HL-60 (cell line): ENCODE measurements at regions not wholly inside any gene's neighbourhood (a gene's known extent, or its start where the extent isn't known, plus 50 kb on each side); places are given as distances from the start of the nearest gene placed in this dataset.

Source experiments
- GABPA ChIP-seq: IDR thresholded peaks from 2 replicates; pipeline ENCODE4 v1.6.1; 2012; ENCODE audit warnings: low read depth
- POLR2AphosphoS5 ChIP-seq: IDR thresholded peaks from 2 replicates; pipeline ENCODE4 v1.6.1; 2012; ENCODE audit warnings: low read depth
- TF ChIP-seq, protein P1 (sequence below): IDR thresholded peaks from one replicate; pipeline ENCODE4 v1.5.1; 2011; ENCODE audit warnings: low read length, control low read depth, inconsistent platforms; ENCODE audit not compliant: insufficient read depth
- TF ChIP-seq, protein P2 (sequence below): IDR thresholded peaks from 2 replicates; pipeline ENCODE4 v1.6.1; 2012; ENCODE audit warnings: low read depth; ENCODE audit not compliant: insufficient replicate concordance

DNA sequence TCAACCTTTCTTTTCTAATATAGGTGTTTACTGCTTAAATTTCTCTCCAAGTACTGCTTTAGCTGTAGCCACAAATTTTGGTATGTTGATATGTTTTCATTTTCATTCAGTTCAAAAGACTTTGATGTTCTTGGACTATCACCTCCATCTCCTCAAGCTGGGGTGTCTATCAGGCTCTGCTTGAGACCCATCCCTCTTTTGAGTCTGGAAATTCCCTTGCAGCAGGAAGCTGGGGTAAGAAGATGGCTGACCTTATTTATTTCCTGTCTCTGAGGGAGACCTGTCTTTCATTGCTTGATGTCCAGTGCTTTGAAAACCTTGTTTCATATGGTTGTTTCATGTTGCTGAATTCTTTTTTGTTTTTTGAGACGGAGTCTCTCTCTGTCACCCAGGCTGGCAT, 60.5 kb upstream of the ADPGK start:
- TF ChIP-seq, protein P1, sequence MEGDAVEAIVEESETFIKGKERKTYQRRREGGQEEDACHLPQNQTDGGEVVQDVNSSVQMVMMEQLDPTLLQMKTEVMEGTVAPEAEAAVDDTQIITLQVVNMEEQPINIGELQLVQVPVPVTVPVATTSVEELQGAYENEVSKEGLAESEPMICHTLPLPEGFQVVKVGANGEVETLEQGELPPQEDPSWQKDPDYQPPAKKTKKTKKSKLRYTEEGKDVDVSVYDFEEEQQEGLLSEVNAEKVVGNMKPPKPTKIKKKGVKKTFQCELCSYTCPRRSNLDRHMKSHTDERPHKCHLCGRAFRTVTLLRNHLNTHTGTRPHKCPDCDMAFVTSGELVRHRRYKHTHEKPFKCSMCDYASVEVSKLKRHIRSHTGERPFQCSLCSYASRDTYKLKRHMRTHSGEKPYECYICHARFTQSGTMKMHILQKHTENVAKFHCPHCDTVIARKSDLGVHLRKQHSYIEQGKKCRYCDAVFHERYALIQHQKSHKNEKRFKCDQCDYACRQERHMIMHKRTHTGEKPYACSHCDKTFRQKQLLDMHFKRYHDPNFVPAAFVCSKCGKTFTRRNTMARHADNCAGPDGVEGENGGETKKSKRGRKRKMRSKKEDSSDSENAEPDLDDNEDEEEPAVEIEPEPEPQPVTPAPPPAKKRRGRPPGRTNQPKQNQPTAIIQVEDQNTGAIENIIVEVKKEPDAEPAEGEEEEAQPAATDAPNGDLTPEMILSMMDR = no peak
- TF ChIP-seq GABPA (no peak), POLR2AphosphoS5 (no peak)
- TF ChIP-seq, protein P2, sequence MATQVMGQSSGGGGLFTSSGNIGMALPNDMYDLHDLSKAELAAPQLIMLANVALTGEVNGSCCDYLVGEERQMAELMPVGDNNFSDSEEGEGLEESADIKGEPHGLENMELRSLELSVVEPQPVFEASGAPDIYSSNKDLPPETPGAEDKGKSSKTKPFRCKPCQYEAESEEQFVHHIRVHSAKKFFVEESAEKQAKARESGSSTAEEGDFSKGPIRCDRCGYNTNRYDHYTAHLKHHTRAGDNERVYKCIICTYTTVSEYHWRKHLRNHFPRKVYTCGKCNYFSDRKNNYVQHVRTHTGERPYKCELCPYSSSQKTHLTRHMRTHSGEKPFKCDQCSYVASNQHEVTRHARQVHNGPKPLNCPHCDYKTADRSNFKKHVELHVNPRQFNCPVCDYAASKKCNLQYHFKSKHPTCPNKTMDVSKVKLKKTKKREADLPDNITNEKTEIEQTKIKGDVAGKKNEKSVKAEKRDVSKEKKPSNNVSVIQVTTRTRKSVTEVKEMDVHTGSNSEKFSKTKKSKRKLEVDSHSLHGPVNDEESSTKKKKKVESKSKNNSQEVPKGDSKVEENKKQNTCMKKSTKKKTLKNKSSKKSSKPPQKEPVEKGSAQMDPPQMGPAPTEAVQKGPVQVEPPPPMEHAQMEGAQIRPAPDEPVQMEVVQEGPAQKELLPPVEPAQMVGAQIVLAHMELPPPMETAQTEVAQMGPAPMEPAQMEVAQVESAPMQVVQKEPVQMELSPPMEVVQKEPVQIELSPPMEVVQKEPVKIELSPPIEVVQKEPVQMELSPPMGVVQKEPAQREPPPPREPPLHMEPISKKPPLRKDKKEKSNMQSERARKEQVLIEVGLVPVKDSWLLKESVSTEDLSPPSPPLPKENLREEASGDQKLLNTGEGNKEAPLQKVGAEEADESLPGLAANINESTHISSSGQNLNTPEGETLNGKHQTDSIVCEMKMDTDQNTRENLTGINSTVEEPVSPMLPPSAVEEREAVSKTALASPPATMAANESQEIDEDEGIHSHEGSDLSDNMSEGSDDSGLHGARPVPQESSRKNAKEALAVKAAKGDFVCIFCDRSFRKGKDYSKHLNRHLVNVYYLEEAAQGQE = no peak
